Mesenchymal stem cell (in vitro differentiated cells and primary cell): ENCODE measurements at regions not wholly inside any gene's neighbourhood (a gene's known extent, or its start where the extent isn't known, plus 50 kb on each side); places are given as distances from the start of the nearest gene placed in this dataset.

ENCODE experiments used
- DNase-seq: peaks from one replicate; pipeline ENCODE4 v3.0.0-alpha.2; 2013
- H2AFZ ChIP-seq: one replicate; pipeline ENCODE4 v1.6.1; 2013; ENCODE audit warnings: low read depth, mild to moderate bottlenecking, control low read depth, inconsistent platforms, low read length, moderate library complexity
- H2AK5ac ChIP-seq: 2 replicates; pipeline ENCODE4 v1.6.1; 2013; ENCODE audit warnings: low read length, moderate library complexity, mild to moderate bottlenecking, inconsistent platforms; ENCODE audit not compliant: severe bottlenecking
- H2BK120ac ChIP-seq: one replicate; pipeline ENCODE4 v1.6.1; 2013; ENCODE audit warnings: low read depth, mild to moderate bottlenecking, inconsistent platforms, low read length, moderate library complexity
- H2BK12ac ChIP-seq, 2 experiments: one replicate each; pipeline ENCODE4 v1.6.1; 2013; ENCODE audit warnings: inconsistent platforms in 2 of 2, low read length in 2 of 2, mild to moderate bottlenecking in 2 of 2, moderate library complexity in 2 of 2, control low read depth in 1 of 2
- H2BK15ac ChIP-seq: one replicate; pipeline ENCODE4 v1.6.1; 2013; ENCODE audit warnings: mild to moderate bottlenecking, low read depth, inconsistent platforms; ENCODE audit not compliant: poor library complexity, severe bottlenecking
- H2BK5ac ChIP-seq: 2 replicates; pipeline ENCODE4 v1.6.1; 2013; ENCODE audit warnings: low read depth, mild to moderate bottlenecking, low read length, control low read depth, inconsistent platforms; ENCODE audit not compliant: poor library complexity, severe bottlenecking
- H3K14ac ChIP-seq, 2 experiments: one replicate each; pipeline ENCODE4 v1.6.1; 2013; ENCODE audit warnings: inconsistent platforms in 2 of 2, low read length in 2 of 2, control low read depth in 1 of 2, mild to moderate bottlenecking in 1 of 2, moderate library complexity in 1 of 2
- H3K18ac ChIP-seq, 2 experiments: one replicate each; pipeline ENCODE4 v1.6.1; 2013; ENCODE audit warnings: inconsistent platforms in 2 of 2, low read length in 2 of 2, control low read depth in 1 of 2, low read depth in 1 of 2, mild to moderate bottlenecking in 1 of 2
- H3K23ac ChIP-seq, 2 experiments: one replicate each; pipeline ENCODE4 v1.6.1; 2013; ENCODE audit warnings: inconsistent platforms in 2 of 2, low read length in 2 of 2, mild to moderate bottlenecking in 2 of 2, moderate library complexity in 2 of 2, control low read depth in 1 of 2
- H3K27ac ChIP-seq: 2 replicates; pipeline ENCODE4 v1.5.1; 2013; ENCODE audit warnings: mild to moderate bottlenecking, moderate library complexity, low read length, control low read depth, inconsistent platforms; ENCODE audit not compliant: poor library complexity, severe bottlenecking
- H3K27me3 ChIP-seq, 2 experiments: 2 replicates each; pipeline versions ENCODE4 v1.6.1 to v1.7.0; 2013; ENCODE audit warnings: low read length in 2 of 2, mild to moderate bottlenecking in 2 of 2, moderate library complexity in 2 of 2, control low read depth in 1 of 2, inconsistent platforms in 1 of 2; ENCODE audit not compliant: control insufficient read depth in 1 of 2, insufficient read depth in 1 of 2
- H3K36me3 ChIP-seq, 2 experiments: 2 replicates each; pipeline versions ENCODE4 v1.6.1 to v1.7.0; 2013; ENCODE audit warnings: low read length in 2 of 2, control low read depth in 1 of 2, inconsistent platforms in 1 of 2, low read depth in 1 of 2, mild to moderate bottlenecking in 1 of 2; ENCODE audit not compliant: insufficient read depth in 2 of 2, control insufficient read depth in 1 of 2
- H3K4ac ChIP-seq, 2 experiments: one replicate each; pipeline ENCODE4 v1.6.1; 2013; ENCODE audit warnings: inconsistent platforms in 2 of 2, low read length in 2 of 2, mild to moderate bottlenecking in 2 of 2, moderate library complexity in 2 of 2, control low read depth in 1 of 2, low read depth in 1 of 2
- H3K4me1 ChIP-seq: 2 replicates; pipeline ENCODE4 v1.6.1; 2013; ENCODE audit warnings: low read depth, low read length, control low read depth; ENCODE audit not compliant: control insufficient read depth, insufficient read depth
- H3K4me2 ChIP-seq: 2 replicates; pipeline ENCODE4 v1.6.1; 2013; ENCODE audit warnings: low read length, mild to moderate bottlenecking, inconsistent platforms; ENCODE audit not compliant: poor library complexity, severe bottlenecking
- H3K4me3 ChIP-seq, 2 experiments: 2 replicates each; pipeline versions ENCODE4 v1.5.1 to v1.7.0; 2013; ENCODE audit warnings: low read length in 2 of 2, mild to moderate bottlenecking in 2 of 2, control low read depth in 1 of 2, low read depth in 1 of 2; ENCODE audit not compliant: insufficient read depth in 1 of 2
- H3K79me1 ChIP-seq: replicated peaks from 2 replicates; pipeline ENCODE4 v1.6.1; 2013; ENCODE audit warnings: mild to moderate bottlenecking, control low read depth, low read length, inconsistent platforms; ENCODE audit not compliant: poor library complexity, severe bottlenecking
- H3K9ac ChIP-seq: 2 replicates; pipeline ENCODE4 v1.7.0; 2013; ENCODE audit warnings: mild to moderate bottlenecking, low read length, moderate library complexity
- H3K9me3 ChIP-seq: 2 replicates; pipeline ENCODE4 v1.7.0; 2013; ENCODE audit warnings: mild to moderate bottlenecking, low read length; ENCODE audit not compliant: control insufficient read depth
- H4K8ac ChIP-seq: one replicate; pipeline ENCODE4 v1.6.1; 2013; ENCODE audit warnings: inconsistent platforms, mild to moderate bottlenecking, low read length, moderate library complexity
- H4K91ac ChIP-seq: one replicate; pipeline ENCODE4 v1.6.1; 2013; ENCODE audit warnings: mild to moderate bottlenecking, low read length, inconsistent platforms
- WGBS: methylation state at CpG from one replicate; pipeline ENCODE4 v1.1.7; 2013; ENCODE audit warnings: mixed read lengths; 5-methylcytosine and 5-hydroxymethylcytosine counted together

DNA sequence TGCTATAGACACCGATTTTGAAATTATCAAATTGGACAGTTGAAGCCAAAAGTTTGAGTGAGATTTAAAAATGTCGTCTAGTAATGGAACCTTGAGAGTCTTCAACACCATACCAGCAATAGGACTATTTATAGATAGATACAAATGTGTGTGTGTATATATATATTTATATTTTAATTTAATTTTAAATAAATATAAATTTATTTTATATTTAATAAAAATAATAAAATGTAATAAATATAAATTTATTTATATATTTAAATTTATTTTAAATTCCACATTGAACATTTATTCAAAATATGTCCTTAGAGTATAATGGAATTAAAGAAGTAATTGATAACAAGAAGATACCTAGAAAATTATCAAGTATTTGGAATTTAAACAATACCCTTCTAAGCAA lies 221.9 kb upstream of the CXXC4 start:
- Histone ChIP-seq H3K4me3 (no peak overlapping the region), H3K23ac (no peak overlapping the region), H2BK120ac (no peak overlapping the region), H3K27ac (no peak overlapping the region), H3K27me3 (no peaks in the 10 kb centered on the region), H3K18ac (no peak overlapping the region), H2BK5ac (no peak overlapping the region), H3K79me1 (no peaks in the 10 kb centered on the region), H2AFZ (no peak overlapping the region), H4K91ac (no peak overlapping the region), H3K36me3 (no peaks in the 10 kb centered on the region), H2BK15ac (no peak overlapping the region), H2BK12ac (no peak overlapping the region), H3K9ac (no peak overlapping the region), H3K4me1 (no peaks in the 10 kb centered on the region), H4K8ac (no peak overlapping the region), H3K14ac (no peak overlapping the region), H3K4me2 (no peak overlapping the region), H2AK5ac (no peak overlapping the region), H3K4ac (no peak overlapping the region), H3K9me3 (peaks cover 4% of the 10 kb centered on the region)
- no peak for DNase-seq
- no CpG with 5 or more reads among the region's 2 CpGs for WGBS

DNA sequence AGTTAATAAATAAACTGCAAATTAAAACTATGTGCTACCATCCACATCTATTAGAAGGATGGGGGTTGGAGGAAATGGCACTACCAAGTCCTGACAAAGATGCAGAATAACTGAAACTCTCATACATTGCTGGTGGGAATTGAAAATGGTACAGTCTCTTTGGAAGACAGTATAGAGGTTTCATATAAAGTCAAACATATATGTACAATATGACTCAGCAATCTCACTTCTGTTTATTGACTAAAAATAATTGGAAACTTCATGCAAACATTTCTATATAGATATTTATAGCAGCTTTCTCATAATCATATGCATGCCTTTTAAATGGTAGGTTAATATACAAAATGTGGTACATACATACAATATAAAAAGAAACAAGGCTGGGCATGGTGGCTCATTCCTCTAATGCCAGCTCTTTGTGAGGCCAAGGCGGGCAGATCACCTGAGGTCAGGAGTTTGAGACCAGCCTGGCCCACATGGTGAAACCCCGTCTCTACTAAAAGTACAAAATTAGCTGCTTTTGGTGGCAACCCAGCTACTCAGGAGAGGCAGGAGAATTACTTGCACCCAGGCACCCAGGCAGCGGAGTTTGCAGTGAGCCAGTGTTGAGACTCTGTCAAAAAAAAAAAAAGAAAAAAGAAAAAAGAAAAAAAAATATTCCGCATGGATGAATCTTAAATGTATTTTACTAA lies 225.0 kb upstream of the CXXC4 start:
- no peak overlapping the region for H3K27ac ChIP-seq
- no peak overlapping the region for H4K91ac ChIP-seq
- H2BK5ac ChIP-seq = no peak overlapping the region
- H2BK12ac ChIP-seq = no peak overlapping the region
- no peaks in the 10 kb centered on the region for H3K79me1 ChIP-seq
- H3K4ac ChIP-seq = no peak overlapping the region
- no peak overlapping the region for H3K4me2 ChIP-seq
- no peak overlapping the region for H4K8ac ChIP-seq
- H3K23ac ChIP-seq = no peak overlapping the region
- DNase-seq = no peak
- H2BK120ac ChIP-seq = no peak overlapping the region
- no peak overlapping the region for H3K14ac ChIP-seq
- no peaks in the 10 kb centered on the region for H3K27me3 ChIP-seq
- H3K18ac ChIP-seq = no peak overlapping the region
- H2AK5ac ChIP-seq = no peak overlapping the region
- H3K9me3 ChIP-seq = peaks cover 4% of the 10 kb centered on the region
- H3K36me3 ChIP-seq = no peaks in the 10 kb centered on the region
- H3K4me3 ChIP-seq = no peak overlapping the region
- H2AFZ ChIP-seq = no peak overlapping the region
- no peak overlapping the region for H3K9ac ChIP-seq
- WGBS = 96% methylated on average over 3 of the region's 4 CpGs
- no peak overlapping the region for H2BK15ac ChIP-seq
- H3K4me1 ChIP-seq = no peaks in the 10 kb centered on the region

DNA sequence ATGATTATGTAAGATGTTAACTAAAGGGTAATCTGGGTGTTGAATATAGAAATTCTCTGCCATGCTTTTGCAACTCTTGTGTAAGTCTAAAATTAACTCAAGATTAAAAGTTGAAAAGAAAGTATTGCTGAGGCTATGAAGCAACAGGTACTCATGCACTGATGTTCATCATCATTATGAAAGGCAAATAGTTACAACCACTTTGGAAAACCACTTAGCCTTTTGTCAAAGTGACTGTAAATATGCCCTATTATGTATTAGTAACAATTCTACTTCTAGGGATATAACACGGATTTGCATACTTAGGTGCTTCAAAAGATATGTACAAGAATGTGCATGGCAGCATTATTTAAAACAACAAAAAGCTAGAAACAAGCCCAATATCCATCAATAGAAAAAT lies 227.8 kb upstream of the CXXC4 start:
- Histone ChIP-seq H3K36me3 (no peaks in the 10 kb centered on the region), H3K9me3 (peaks cover 4% of the 10 kb centered on the region)
- WGBS = no CpG with 5 or more reads among the region's 1 CpG

DNA sequence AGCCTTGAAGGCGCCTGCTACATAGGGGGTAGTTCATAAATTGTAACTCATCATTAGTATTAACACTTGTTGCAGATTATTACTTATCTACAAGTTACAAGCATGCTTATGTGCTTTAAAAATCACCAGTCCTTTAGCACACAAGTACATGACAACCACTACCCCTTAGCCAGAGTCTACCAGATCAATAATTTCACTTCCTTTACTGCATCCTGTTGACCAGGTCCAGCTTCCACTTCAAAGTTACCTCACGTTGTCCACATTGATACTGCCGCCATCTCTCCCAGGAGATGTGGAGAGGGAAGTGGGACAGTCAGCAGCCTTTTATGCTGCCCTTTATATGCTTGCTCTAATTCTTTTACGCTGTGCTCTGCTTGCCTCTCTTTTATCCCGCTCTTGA lies 231.3 kb upstream of the CXXC4 start:
- H2BK12ac ChIP-seq = no peak overlapping the region
- H3K23ac ChIP-seq = no peak overlapping the region
- no peaks in the 10 kb centered on the region for H3K79me1 ChIP-seq
- no peaks in the 10 kb centered on the region for H3K27me3 ChIP-seq
- H3K27ac ChIP-seq = no peak overlapping the region
- no peak overlapping the region for H3K9ac ChIP-seq
- no peak overlapping the region for H3K14ac ChIP-seq
- no peak overlapping the region for H2AFZ ChIP-seq
- WGBS = 95% methylated on average over 4 of the region's 5 CpGs
- H2BK120ac ChIP-seq = no peak overlapping the region
- no peak overlapping the region for H3K18ac ChIP-seq
- no peak overlapping the region for H4K91ac ChIP-seq
- no peak overlapping the region for H2AK5ac ChIP-seq
- no peaks in the 10 kb centered on the region for H3K4me1 ChIP-seq
- H2BK5ac ChIP-seq = no peak overlapping the region
- H3K9me3 ChIP-seq = no peaks in the 10 kb centered on the region
- no peak overlapping the region for H3K4me3 ChIP-seq
- no peaks in the 10 kb centered on the region for H3K36me3 ChIP-seq
- no peak overlapping the region for H2BK15ac ChIP-seq
- H3K4me2 ChIP-seq = no peak overlapping the region
- no peak for DNase-seq
- H3K4ac ChIP-seq = no peak overlapping the region
- H4K8ac ChIP-seq = no peak overlapping the region

More for the DNA sequence above, 227.8 kb upstream of the CXXC4 start:
- Histone ChIP-seq H3K18ac (no peak overlapping the region), H2AFZ (no peak overlapping the region), H4K91ac (no peak overlapping the region), H3K4me3 (no peak overlapping the region), H2BK15ac (no peak overlapping the region), H2AK5ac (no peak overlapping the region), H3K27me3 (no peaks in the 10 kb centered on the region), H3K9ac (no peak overlapping the region), H3K4me1 (no peaks in the 10 kb centered on the region), H3K14ac (no peak overlapping the region), H3K79me1 (no peaks in the 10 kb centered on the region), H3K23ac (no peak overlapping the region), H3K4ac (no peak overlapping the region), H4K8ac (no peak overlapping the region), H2BK12ac (no peak overlapping the region), H3K4me2 (no peak overlapping the region), H2BK120ac (no peak overlapping the region), H2BK5ac (no peak overlapping the region), H3K27ac (no peak overlapping the region)
- DNase-seq = no peak
